NCI-H345 treated with DMSO at 0.1 percent for 48 hours (cell line): ENCODE measurements at regions not wholly inside any gene's neighbourhood (a gene's known extent, or its start where the extent isn't known, plus 50 kb on each side); places are given as distances from the start of the nearest gene placed in this dataset.
"Not testable (repeated sequence)": the region's sequence is repeated elsewhere in the genome, so short reads cannot be mapped to it uniquely, and the experiment has no call there.

Experiments used
- DNase-seq: peaks from one replicate; lab custom pipeline; 2025; ENCODE audit not compliant: unreplicated experiment; lab: John Stamatoyannopoulos, UW

DNA sequence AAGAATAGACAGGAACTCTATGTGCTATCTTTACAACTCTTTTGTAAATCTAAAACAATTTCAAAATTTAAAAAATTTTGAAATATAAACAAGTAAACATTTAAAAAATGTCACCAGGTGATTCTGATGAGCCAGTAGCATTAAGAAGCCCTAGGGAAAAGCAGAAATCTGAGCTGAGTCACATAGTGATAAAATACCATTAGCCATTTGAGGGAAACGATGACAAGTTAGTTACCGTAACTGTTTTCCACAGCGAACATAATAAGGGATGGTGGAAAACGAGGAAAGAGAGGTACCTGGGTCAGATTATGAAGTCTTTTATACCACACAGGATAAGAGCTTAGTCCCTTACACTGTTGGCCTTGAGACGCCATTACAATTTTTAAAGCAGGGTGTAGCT, 55.5 kb downstream of the PRR15 start:
- no peak for DNase-seq

DNA sequence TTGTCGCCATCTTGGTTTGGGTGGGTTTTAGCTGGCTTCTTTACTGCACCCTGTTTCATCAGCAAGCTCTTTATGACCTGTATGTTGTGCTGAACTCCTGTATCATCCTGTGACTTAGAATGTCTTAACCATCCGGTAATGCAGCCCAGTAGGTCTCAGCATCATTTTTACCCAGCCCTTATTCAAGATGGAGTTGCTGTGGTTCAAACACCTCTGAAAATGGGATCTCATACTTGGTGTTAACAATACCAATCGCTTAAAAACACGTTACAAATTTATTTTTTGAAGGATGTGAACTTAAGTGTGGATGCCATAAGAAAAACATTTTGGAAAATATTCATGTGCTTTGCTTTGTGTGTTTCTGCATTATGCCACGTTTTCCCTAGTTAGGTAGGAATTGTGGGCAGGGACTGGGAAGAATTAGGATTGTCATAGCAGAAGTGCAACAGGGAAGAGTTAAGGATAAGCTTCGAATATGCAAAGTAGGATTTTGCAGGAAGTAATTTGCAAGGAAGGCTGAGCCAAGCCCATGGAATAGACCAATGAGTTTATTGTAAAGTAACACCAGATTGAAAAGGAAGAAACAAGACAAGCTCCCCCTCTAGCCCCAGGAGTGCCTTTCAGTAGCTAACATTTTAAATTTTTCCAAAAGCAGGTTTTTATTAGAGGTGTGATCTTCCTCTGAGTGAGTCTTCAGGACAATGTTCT, 56.4 kb downstream of the PRR15 start:
- DNase-seq: no peak

DNA sequence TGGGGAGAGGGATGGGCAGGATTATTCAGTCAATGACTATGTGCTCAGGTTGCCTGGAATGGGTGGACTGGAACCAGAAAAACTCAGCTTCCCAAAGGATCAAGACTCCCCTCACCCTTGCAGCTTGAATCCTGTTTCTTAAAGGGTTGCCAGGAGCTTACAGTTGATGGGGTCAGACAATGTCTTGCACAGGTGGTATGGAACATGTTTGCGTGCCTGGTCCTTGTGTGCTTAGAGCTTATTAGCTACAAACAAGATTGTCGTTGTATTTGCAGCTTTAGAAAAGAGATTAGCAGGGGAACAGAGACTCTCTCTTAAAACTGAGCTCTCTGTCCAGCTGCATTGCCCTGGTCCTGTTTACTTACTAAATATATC, 56.9 kb downstream of the PRR15 start:
- DNase-seq: no peak

DNA sequence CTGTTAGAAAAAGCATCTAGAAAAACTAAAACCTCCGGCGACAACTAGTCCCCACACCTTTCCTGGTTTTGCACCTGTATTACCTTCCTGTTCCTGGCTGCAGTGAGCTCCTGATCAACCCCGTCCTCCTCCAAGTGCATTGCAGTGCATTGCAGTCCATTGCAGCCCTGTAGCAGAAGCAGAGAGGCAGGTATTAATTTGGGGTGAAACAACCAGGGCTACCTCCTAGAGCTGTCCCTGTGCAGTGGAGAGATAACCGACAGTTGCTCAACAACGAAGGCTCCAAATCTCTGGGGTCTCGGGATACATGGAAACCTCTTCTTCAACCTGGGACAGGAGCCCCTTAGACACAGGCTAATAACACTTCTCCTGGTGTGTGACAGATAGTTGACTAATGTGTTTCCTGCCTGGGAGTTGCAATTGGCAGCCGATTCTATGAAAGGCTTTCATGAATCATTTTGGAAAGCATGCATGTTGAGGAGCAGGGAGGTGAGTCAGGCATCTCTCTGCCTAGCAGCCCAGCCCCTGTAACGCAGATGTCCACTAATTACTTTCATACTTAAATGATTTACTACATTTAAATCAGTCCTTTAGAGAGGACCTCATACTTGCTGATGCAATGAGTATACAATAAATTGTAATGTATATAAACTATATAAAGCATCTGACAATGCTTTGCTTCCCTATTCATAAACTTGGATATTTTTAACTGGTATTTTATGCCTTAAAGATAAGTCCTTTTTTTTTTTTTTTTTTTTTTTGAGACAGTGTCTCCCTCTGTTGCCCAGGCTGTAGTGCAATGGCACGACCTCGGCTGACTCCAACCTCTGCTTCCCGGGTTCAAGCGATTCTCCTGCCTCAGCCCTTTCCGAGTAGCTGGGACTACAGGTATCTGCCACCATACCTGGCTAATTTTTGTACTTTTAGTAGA, 59.0 kb downstream of the PRR15 start:
- DNase-seq: no peak

DNA sequence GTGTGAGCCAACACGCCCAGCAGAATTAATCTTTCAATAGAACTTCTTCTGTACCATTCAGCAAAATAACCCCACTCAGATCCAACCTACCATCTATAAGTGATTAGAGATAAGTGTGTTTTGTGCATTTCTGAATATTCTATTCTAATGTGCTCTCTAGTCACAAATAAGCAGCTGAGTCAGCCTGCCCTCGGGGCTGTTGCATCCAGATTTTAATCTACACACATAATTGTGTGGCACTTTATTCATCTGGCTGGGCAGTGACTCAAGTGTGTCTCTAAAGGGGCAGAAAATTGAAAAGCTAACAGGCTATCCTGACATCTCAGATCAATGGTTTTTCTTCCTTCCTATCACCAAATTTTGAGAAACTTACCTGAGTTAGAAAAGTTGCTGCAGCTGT, 60.3 kb downstream of the PRR15 start:
- DNase-seq: no peak

DNA sequence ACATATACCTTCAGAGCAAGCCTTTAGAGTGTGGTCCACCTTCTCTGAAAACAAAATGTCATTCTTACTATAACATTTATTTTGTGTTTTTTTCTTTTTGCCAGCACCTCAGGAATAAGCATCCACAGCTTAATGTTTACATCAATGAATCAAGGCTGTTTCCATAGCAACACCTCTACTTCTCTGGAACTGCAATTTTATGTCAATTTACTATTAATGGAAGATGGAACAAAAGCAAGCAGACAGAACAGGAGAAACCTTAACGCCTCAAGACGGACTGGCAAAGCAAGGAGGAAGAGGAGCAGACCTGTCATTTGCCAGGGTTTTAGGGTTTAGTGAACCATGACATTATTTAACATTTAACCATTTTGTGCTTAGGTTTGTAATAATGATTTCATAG, 63.1 kb downstream of the PRR15 start:
- DNase-seq: no peak

DNA sequence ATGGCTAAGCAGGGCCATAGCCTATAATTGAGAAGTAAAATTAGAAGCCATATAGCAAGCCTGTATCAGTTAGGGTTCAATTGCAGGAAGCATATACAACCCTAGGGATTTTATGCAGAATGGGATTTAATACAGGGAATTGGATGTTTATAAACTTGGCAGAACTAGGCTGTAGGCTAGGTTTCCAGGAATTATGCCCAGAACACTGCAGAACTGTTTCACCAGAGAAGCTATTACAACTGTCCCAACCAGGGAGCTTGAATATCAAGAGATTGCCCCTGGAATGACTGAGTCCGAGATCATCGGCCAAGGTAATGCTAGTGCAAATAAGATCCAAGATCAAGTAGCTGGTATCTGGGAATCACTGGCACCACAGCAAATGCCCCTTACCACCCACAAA, 64.0 kb downstream of the PRR15 start:
- DNase-seq: no peak

DNA sequence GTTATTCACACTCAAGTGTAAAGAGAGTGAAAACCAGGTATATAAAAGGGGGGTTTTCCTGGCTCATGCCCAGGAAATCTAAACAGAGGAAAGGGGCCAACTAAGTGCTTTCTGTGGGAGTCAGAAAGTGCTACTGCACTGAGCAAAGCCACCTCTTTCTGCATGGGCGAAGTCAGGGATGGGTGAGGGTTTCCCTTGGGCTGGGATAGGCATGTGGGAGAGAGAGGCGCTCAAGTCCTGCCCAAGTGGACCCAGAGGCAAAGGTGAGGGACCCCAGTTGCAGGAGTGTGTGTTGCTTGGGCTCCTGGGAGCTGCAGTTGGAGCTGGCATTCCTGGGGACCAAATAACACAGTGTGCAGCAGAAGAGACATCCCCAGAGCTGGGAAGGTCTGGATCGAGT, 65.9 kb downstream of the PRR15 start:
- DNase-seq: no peak

DNA sequence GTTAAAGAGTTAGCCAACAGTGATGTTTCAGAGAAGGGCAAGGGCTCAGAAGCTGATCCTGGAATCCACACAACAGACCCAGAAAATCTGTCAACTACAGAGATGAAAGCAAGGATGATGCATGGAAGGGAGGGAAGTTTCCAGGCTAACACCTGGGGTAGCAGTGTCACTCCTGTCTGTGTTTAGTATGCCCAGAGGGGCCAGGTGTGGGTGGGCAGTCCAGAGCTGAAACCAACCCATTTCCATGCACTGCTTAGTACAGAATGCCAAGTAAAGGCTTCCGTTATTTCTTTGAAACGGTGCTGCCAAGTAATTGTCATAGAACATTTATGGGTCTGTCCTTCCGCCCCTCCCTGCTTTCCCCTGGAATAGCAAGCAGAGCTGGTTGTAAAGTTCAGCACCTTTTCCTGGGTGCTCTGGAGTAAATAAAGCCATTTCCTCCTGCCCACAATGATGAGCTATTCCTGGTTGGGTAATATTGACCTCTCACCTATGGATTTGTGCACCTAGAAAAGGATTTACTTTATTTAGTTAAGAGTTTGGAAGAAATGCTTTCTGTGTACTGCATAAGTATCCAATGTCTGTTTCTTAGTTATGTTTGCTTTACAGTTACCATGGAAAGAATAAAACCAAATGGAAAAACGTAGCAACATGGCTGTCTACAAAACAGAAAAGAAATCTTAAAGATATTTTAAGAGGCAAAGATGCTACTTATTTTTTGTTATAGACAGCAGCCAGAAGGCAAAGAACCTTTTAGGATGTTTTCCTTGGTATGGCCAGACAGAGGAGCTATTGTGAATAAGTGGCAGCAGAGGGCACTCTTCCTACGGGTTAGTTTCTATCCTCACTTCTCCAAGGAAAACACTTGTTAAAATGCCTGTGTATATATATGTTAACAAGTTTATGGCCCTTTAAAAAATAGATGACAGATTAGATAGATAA, 71.7 kb downstream of the PRR15 start:
- DNase-seq: peak; percentile 8

DNA sequence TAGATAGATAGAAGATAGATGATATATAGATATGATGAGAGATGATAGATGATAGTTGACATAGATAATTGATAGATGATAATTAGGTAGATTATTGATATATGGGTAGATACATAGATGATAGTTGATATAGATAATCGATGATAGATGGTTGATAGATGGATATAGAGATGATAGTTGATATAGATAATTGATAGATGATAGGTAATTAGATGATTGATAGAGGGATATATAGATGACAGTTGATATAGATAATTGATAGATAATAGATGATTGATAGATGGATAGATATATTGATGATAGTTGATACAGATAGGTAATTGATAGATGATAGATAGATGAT, 72.3 kb downstream of the PRR15 start:
- DNase-seq: no peak

DNA sequence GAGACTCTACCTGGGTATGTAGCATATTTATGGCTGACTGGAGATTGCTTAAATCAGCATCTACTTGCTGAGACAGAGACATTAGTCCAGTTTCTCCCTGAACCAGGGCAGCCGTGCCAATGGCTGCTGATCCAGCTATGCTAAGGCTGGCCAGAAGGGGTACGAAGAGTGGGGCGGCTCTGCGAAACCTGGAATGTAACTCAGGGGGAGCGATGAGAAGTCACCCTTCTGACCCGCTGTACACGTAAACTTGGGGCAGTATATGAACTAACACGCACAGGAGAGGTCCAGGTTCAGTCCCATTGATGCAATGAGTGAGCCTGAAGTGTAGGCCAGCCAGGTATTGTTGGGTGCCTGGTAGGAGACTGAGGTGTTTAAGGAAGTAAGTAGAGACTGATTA, 73.7 kb downstream of the PRR15 start:
- DNase-seq: no peak

DNA sequence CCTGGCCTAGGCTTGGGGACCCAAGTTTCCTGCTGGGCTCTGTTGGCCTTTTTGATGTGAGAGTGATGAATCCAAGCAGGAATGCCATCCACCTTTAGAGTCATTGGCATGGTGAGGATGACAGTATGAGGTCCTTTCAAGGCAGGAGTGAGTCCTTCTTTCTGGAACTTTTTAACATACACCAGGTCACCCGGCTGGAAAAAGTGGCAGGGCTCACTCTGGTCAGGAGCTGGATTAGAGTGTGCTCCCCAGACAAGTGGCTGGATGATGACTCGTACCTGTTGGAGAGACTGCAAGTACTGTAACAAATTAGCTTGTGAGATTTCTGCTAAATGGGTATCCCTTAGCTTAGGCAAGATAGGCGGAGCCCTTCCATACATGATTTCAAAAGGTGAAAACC, 75.2 kb downstream of the PRR15 start:
- DNase-seq: not testable (repeated sequence)

DNA sequence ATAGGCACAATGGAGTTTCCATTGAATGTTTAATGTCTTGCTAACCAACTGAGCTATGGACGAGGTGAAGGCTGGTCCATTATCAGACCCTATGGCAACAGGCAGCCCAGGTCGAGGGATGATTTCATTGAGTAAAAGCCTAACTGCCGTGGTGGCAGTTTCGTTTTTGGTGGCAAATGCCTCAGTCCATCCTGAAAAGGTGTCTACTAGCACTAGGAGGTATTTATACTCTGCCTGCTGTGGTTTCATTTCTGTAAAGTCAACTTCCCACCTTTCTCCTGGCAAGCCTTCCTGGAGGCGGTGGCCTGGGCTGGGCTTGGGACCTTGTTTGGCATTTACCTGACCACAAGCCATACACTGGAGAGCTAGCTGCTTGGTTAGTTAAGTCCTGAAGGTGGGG, 75.8 kb downstream of the PRR15 start:
- no peak for DNase-seq

DNA sequence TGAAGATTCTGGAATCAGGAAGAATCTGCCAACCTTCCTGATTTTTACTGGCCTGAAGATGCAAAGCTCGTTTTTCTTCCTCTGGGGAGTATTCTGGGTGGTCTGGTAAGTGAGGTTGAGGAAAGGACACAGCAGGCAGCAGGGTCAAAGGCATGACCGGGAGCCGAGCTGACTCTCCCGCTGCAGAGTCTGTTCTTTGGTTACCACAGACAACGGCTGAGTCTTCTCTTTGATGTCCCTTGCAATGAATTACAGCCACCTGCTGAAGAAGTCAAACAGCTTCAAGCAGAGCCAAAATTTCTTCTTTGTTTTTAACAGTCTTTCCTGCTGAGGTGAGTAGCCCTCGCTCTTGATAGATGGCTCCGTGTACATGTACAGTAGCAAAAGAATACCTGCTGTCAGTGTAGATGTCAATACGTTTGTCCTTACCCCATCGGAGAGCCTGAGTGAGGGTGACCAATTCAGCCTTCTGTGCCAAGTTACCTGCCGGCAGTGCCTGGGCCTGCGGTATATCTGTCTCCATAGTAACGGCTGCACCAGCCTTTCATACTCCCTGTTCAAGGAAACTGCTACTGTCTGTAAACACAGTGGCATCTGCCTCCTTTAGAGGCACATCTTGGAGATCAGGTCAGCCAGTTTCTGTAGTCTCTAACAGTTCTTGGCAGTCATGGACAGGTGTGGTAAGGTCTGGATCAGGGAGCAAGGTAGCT, 76.4 kb downstream of the PRR15 start:
- peak; percentile 70 for DNase-seq

DNA sequence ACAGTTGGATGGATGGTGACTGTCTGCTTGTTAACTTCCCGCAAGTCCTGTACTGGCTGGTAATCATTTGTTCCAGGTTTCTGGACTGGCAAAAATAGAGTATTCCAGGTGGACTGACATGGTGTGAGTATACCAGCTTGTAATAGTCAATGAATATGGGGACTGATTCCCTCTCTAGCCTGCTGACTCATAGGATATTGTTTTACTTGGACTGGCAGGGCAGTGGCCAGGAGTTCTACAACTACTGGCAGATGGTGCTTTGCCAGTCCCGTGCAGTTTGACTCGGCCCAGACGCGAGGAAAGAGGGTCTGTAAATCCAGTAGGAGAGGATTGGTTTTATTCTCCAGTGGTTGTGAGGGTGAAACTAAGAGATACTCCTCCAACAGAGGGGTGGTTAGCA, 78.0 kb downstream of the PRR15 start:
- DNase-seq: no peak

DNA sequence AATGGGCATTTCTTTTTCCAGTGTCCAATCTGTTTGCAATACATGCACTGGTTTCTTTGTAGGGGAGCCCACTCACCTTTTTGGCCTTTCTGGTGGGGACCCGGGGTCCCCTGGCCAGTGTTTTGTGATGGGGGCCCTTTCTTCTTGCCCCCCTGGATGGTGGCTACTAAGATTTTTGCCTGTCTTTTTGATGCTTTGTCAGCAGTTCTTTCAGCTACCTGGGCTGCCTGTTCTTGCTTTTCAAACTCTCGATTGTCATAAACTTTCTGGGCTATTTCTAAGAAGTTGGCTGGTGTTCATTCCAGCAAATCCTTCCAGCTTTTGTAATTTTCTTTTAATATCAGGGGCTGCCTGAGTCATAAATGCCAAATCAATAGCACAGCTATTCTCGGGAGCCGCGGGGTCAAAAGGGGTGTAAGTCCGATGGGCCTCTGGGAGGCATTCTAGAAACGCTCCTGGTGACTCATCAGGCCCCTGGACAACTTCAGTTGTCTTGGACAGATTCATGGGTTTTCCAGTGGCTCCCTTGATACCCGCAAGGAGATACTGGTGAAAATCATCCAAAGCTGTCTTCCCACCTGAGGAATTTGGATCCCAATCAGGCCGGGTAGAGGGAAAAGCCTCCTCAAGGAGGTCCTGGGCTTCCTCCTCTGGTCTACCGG, 79.0 kb downstream of the PRR15 start:
- no peak for DNase-seq

DNA sequence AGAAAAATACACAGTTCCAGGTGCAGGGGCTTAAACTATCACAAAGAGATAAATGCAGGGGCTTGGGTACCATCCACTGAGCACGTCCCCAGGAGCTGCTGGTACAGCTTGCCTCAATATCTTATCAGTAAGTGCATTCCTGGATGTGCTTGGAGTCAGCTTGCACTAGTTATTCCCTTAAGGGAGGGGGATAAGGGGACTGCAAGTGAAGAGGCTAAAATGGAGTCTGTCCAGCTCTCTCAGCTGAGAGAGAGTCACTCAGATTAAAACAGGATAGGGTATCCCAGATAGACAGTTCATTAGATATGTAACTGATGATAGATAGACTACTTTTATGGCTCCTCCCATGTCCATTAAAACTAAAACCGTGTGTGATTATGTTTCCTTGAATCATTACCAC, 82.5 kb downstream of the PRR15 start:
- DNase-seq: not testable (repeated sequence)

DNA sequence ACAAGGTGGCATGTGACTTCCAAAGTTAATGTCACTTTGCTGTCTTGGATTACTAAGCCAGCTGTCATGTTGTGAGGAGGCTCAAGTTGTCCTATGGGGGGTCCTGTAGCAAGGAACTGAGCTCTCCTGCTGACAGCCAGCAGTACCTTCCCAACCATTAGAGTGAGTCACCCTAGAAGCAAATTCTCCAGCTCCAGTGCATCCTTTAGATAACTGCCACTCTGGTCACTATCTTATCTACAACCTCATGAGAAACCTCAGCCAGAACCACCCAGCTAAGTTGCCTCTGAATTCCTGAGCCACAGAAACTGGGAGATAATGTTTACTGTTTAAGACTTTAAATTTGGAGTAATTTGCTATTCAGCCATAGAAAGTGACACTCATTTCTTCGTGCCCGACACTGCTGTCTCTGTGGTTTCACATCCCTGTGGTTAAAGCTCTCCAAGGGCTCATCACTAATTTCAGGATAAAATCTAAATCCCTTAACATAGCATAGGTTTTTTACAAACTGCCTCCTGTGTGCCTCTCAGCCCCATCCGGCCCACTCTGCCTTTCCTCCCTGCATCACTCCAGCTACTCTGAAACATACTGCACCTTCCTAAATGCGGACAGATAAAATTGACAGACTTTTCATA, 83.5 kb downstream of the PRR15 start:
- no peak for DNase-seq

DNA sequence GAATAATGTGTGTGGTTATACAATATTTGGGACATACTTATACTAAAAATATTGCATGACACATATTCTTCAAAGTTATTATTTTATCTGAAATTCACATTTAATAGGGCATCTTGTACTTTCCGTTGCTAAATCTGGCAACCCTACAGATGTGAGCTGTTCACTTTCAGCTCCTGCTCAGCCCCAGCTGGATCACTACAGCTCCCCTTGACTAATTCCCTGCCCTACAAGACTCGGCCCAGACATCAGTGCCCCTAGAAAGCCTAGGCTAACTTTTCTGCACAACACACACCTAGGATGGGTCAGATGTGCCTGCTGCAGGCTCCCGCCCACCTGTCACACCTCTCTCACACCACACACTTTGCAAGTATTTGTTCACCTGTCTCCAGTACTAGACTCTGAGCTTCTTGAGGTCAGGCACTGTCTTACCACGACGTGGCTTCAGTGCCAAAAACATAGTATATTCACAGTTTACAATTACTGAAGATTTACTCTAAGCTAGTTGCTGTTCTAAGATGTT, 84.1 kb downstream of the PRR15 start:
- not testable (repeated sequence) for DNase-seq
